GM12878 (cell line): ENCODE measurements at regions not wholly inside any gene's neighbourhood (a gene's known extent, or its start where the extent isn't known, plus 50 kb on each side); places are given as distances from the start of the nearest gene placed in this dataset.

Experiments
- ASH2L ChIP-seq: fragments of 300-600, 200-600 bp; sonication (generic); IDR thresholded peaks from 2 replicates; pipeline ENCODE4 v1.6.1; 2017; ENCODE audit warnings: low read depth, mild to moderate bottlenecking, borderline replicate concordance
- ATF7 ChIP-seq: fragments of 450-650 bp; IDR thresholded peaks from 2 replicates; pipeline ENCODE4 v1.6.1; 2016; ENCODE audit warnings: low read depth, mild to moderate bottlenecking
- BMI1 ChIP-seq: fragments of 450-650 bp; IDR thresholded peaks from 2 replicates; pipeline ENCODE4 v1.6.1; 2016; ENCODE audit warnings: mild to moderate bottlenecking, moderate library complexity, borderline replicate concordance
- CBX3 ChIP-seq: fragments of 200-600 bp; sonication (generic); IDR thresholded peaks from 2 replicates; pipeline ENCODE4 v1.6.1; 2016; ENCODE audit warnings: low read depth, borderline replicate concordance
- CREM ChIP-seq: IDR thresholded peaks from 2 replicates; pipeline ENCODE4 v1.6.1; 2014; ENCODE audit warnings: antibody characterized with exemption, low read depth
- DPF2 ChIP-seq: fragments of 450-650 bp; IDR thresholded peaks from 2 replicates; pipeline ENCODE4 v1.6.1; 2017; ENCODE audit warnings: mild to moderate bottlenecking
- ETV6 ChIP-seq, 2 experiments: fragments of 450-650 bp in 1 of 2; IDR thresholded peaks in 1 of 2; conservative IDR thresholded peaks in 1 of 2; 2 replicates each; pipeline ENCODE4 v1.6.1; 2014; ENCODE audit warnings: antibody characterized with exemption in 1 of 2, borderline replicate concordance in 1 of 2, low read depth in 1 of 2, mild to moderate bottlenecking in 1 of 2, moderate library complexity in 1 of 2
- IRF4 ChIP-seq: IDR thresholded peaks from 2 replicates; pipeline ENCODE4 v1.6.1; 2011; ENCODE audit warnings: low read depth, low read length
- KAT2A ChIP-seq: conservative IDR thresholded peaks from 2 replicates; pipeline ENCODE4 v1.6.1; 2011; ENCODE audit warnings: low read depth, low read length; ENCODE audit not compliant: control insufficient read depth
- LARP7 ChIP-seq: fragments of 450-650 bp; IDR thresholded peaks from 2 replicates; pipeline ENCODE4 v1.6.1; 2017; ENCODE audit warnings: mild to moderate bottlenecking
- MTA3 ChIP-seq: IDR thresholded peaks from 2 replicates; pipeline ENCODE4 v1.6.1; 2012; ENCODE audit warnings: low read length, inconsistent platforms, borderline replicate concordance
- MXI1 ChIP-seq: fragments of 150-350 bp; IDR thresholded peaks from 2 replicates; pipeline ENCODE4 v1.6.1; 2011; ENCODE audit warnings: low read depth, mild to moderate bottlenecking, inconsistent platforms, low read length, improper control_type of control experiment
- NRF1 ChIP-seq: conservative IDR thresholded peaks from 2 replicates; pipeline ENCODE4 v1.6.1; 2011; ENCODE audit warnings: mild to moderate bottlenecking, low read depth, low read length, improper control_type of control experiment
- PAX8 ChIP-seq: fragments of 450-650 bp; IDR thresholded peaks from 2 replicates; pipeline ENCODE4 v1.6.1; 2017; ENCODE audit warnings: mild to moderate bottlenecking, moderate library complexity
- RAD21 ChIP-seq: IDR thresholded peaks from 2 replicates; pipeline ENCODE4 v1.6.1; 2011; ENCODE audit warnings: mild to moderate bottlenecking, low read depth, low read length, moderate library complexity; ENCODE audit not compliant: insufficient read depth
- SIX5 ChIP-seq: IDR thresholded peaks from 2 replicates; pipeline ENCODE4 v1.6.1; 2011; ENCODE audit warnings: mild to moderate bottlenecking, low read depth, low read length, moderate library complexity; ENCODE audit not compliant: severe bottlenecking
- SMAD1 ChIP-seq: fragments of 450-650 bp; IDR thresholded peaks from 2 replicates; pipeline ENCODE4 v1.6.1; 2018; ENCODE audit warnings: mild to moderate bottlenecking, low read depth; ENCODE audit not compliant: partially characterized antibody
- SMARCA5 ChIP-seq: fragments of 450-650 bp; IDR thresholded peaks from 2 replicates; pipeline ENCODE4 v1.6.1; 2017; ENCODE audit warnings: mild to moderate bottlenecking
- SMC3 ChIP-seq: IDR thresholded peaks from 2 replicates; pipeline ENCODE4 v1.6.1; 2011; ENCODE audit warnings: low read length, improper control_type of control experiment, borderline replicate concordance
- SP1 ChIP-seq: IDR thresholded peaks from one replicate; pipeline ENCODE4 v1.6.1; 2011; ENCODE audit warnings: low read depth, low read length
- SREBF2 ChIP-seq: IDR thresholded peaks from 2 replicates; pipeline ENCODE4 v1.6.1; 2012; ENCODE audit warnings: mild to moderate bottlenecking, low read length
- SUZ12 ChIP-seq: fragments of 200-600 bp; sonication (generic); IDR thresholded peaks from one replicate; pipeline ENCODE4 v1.6.1; 2018; ENCODE audit warnings: antibody characterized with exemption, mild to moderate bottlenecking; ENCODE audit not compliant: unreplicated experiment
- TBL1XR1 ChIP-seq: IDR thresholded peaks from 2 replicates; pipeline ENCODE4 v1.6.1; 2012; ENCODE audit warnings: low read depth, low read length, improper control_type of control experiment
- TCF3 ChIP-seq: IDR thresholded peaks from 2 replicates; pipeline ENCODE4 v1.6.1; 2012; ENCODE audit warnings: low read depth, mild to moderate bottlenecking, low read length, borderline replicate concordance; ENCODE audit not compliant: insufficient read depth
- TCF7 ChIP-seq: IDR thresholded peaks from 2 replicates; pipeline ENCODE4 v1.6.1; 2014; ENCODE audit warnings: antibody characterized with exemption, borderline replicate concordance
- YBX1 ChIP-seq: fragments of 450-650 bp; IDR thresholded peaks from 2 replicates; pipeline ENCODE4 v1.6.1; 2016; ENCODE audit warnings: antibody characterized with exemption
- ZNF384 ChIP-seq: IDR thresholded peaks from 2 replicates; pipeline ENCODE4 v1.6.1; 2012; ENCODE audit warnings: low read depth, mild to moderate bottlenecking, low read length, improper control_type of control experiment, borderline replicate concordance
- TF ChIP-seq, protein P1 (sequence below): IDR thresholded peaks from 2 replicates; pipeline ENCODE4 v1.6.1; 2011; ENCODE audit warnings: low read depth, low read length, improper control_type of control experiment, borderline replicate concordance
- TF ChIP-seq, protein P2 (sequence below): IDR thresholded peaks from 2 replicates; pipeline ENCODE4 v1.6.1; 2012; ENCODE audit warnings: low read depth, low read length, improper control_type of control experiment
- TF ChIP-seq, protein P3 (sequence below): IDR thresholded peaks from 2 replicates; pipeline ENCODE4 v1.6.1; 2011; ENCODE audit warnings: low read depth, mild to moderate bottlenecking, low read length, moderate library complexity, borderline replicate concordance; ENCODE audit errors: extremely low read depth

DNA sequence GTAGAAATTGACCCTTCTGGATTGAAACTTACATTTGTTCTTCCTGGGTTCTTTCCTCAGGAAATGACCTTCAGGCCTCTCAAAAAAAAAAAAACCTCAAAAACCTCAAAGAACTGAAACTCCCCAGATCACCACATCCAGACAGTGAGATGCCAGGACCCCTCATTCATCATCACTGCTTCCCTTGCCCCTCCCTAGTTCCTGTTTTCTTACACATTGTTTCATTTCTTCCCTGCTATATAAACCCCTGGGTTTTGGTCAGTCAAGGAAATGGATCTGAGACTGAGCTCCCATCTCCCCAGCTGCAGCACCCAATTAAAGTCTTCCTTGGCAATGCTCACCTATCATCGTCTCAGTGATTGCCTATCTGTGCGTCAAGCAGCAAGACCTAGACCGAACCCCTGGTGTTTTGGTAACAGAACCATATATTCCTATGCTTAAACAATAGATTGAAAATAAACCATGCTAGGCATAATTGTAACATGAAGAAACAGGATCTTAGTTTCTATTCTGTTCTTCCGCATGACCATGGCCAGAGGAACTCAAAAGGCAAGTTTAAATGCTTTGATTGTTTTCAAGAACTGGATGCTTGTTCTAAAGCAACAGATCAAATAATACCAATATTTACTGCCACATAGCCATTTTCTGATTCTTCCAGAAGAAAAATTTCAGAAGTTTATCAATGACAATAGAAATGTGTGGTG is 108.0 kb upstream of the MAX start (continued):
- peak; percentile 61; the same call in 1 of the 2 replicates for TF ChIP-seq IRF4
- no peak for TF ChIP-seq SREBF2
- no peak for TF ChIP-seq SP1
- no peak for TF ChIP-seq DPF2
- no peak for TF ChIP-seq TCF7
- TF ChIP-seq SMARCA5 = no peak
- no peak for TF ChIP-seq KAT2A
- no peak for TF ChIP-seq ATF7
- TF ChIP-seq SMAD1 = no peak
- TF ChIP-seq CREM = peak; percentile 85
- no peak for TF ChIP-seq YBX1
- no peak for TF ChIP-seq LARP7
- TF ChIP-seq TBL1XR1 = peak; percentile 81; the same call in 1 of the 2 replicates
- TF ChIP-seq RAD21 = no peak
- no peak for TF ChIP-seq SIX5
- peak in 1 of 2 experiments; percentile 99; a peak in 2 of 4 replicates for TF ChIP-seq ETV6 (conservative IDR thresholded peaks at IDR 0.05 in 1 of 2, IDR thresholded peaks at IDR 0.05 in 1 of 2; ENCODE audit: borderline replicate concordance in 1 of 2, low read depth in 1 of 2)
- no peak for TF ChIP-seq TCF3
- TF ChIP-seq BMI1 = no peak
- TF ChIP-seq ASH2L = no peak
- no peak for TF ChIP-seq SMC3
- TF ChIP-seq, protein P1, sequence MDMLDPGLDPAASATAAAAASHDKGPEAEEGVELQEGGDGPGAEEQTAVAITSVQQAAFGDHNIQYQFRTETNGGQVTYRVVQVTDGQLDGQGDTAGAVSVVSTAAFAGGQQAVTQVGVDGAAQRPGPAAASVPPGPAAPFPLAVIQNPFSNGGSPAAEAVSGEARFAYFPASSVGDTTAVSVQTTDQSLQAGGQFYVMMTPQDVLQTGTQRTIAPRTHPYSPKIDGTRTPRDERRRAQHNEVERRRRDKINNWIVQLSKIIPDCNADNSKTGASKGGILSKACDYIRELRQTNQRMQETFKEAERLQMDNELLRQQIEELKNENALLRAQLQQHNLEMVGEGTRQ = no peak
- no peak for TF ChIP-seq CBX3
- TF ChIP-seq NRF1 = no peak
- TF ChIP-seq, protein P2, sequence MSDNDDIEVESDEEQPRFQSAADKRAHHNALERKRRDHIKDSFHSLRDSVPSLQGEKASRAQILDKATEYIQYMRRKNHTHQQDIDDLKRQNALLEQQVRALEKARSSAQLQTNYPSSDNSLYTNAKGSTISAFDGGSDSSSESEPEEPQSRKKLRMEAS = no peak
- 0 out of 2 replicates have a peak, but pooled peaks have one; percentile 14 for TF ChIP-seq ZNF384
- 0 out of 2 replicates have a peak, but pooled peaks have one; percentile 17 for TF ChIP-seq MXI1
- TF ChIP-seq, protein P3, sequence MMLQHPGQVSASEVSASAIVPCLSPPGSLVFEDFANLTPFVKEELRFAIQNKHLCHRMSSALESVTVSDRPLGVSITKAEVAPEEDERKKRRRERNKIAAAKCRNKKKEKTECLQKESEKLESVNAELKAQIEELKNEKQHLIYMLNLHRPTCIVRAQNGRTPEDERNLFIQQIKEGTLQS = no peak
- TF ChIP-seq PAX8 = no peak
- TF ChIP-seq SUZ12 = no peak
- TF ChIP-seq MTA3 = peak; percentile 99
